GM18868 (cell line): ENCODE measurements at regions not wholly inside any gene's neighbourhood (a gene's known extent, or its start where the extent isn't known, plus 50 kb on each side); places are given as distances from the start of the nearest gene placed in this dataset.

Source experiments
- ATAC-seq: cut with Tn5 transposase; IDR thresholded peaks from one replicate; pipeline ENCODE4 v1.9.1; 2021; ENCODE audit warnings: mild to moderate bottlenecking, moderate library complexity; ENCODE audit not compliant: unreplicated experiment

GRCh38 chr11:80831374-80831773, 1390.5 kb upstream of the TENM4 start:
- ATAC-seq = no peak

- no peak for ATAC-seq
Measured at GRCh38 chr11:80827781-80828180, 1387.0 kb upstream of the TENM4 start.

- no peak for ATAC-seq
Measured at GRCh38 chr11:80826808-80827207, 1386.0 kb upstream of the TENM4 start.

- no peak for ATAC-seq
Measured at GRCh38 chr11:80822308-80822707, 1381.5 kb upstream of the TENM4 start.

GRCh38 chr11:80819271-80819670, 1378.4 kb upstream of the TENM4 start:
- no peak for ATAC-seq

GRCh38 chr11:80816966-80817365, 1376.1 kb upstream of the TENM4 start:
- ATAC-seq = peak; percentile 40

GRCh38 chr11:80816454-80816847, 1375.6 kb upstream of the TENM4 start:
- peak; percentile 48 for ATAC-seq

- peak; percentile 87 for ATAC-seq
Measured at GRCh38 chr11:80815752-80816453, 1375.1 kb upstream of the TENM4 start.

GRCh38 chr11:80814813-80815212, 1374.0 kb upstream of the TENM4 start:
- no peak for ATAC-seq

GRCh38 chr11:80810695-80811094, 1369.9 kb upstream of the TENM4 start:
- ATAC-seq = no peak

- no peak for ATAC-seq
Measured at GRCh38 chr11:80798174-80798573, 1357.3 kb upstream of the TENM4 start.

- ATAC-seq = no peak
Measured at GRCh38 chr11:80783561-80783960, 1342.7 kb upstream of the TENM4 start.

- ATAC-seq = no peak
Measured at GRCh38 chr11:80782135-80782885, 1341.5 kb upstream of the TENM4 start.

- ATAC-seq = no peak
Measured at GRCh38 chr11:80779905-80780605, 1339.2 kb upstream of the TENM4 start.

GRCh38 chr11:80778941-80779340, 1338.1 kb upstream of the TENM4 start:
- no peak for ATAC-seq

GRCh38 chr11:80778432-80778831, 1337.6 kb upstream of the TENM4 start:
- peak; percentile 48 for ATAC-seq

GRCh38 chr11:80773919-80774318, 1333.1 kb upstream of the TENM4 start:
- ATAC-seq = no peak

GRCh38 chr11:80771017-80771416, 1330.2 kb upstream of the TENM4 start:
- no peak for ATAC-seq

- ATAC-seq = no peak
Measured at GRCh38 chr11:80758787-80759186, 1318.0 kb upstream of the TENM4 start.

GRCh38 chr11:80748207-80748925, 1307.5 kb upstream of the TENM4 start:
- no peak for ATAC-seq

GRCh38 chr11:80746300-80746699, 1305.5 kb upstream of the TENM4 start:
- no peak for ATAC-seq
